HG03457 (cell line): ENCODE measurements at regions not wholly inside any gene's neighbourhood (a gene's known extent, or its start where the extent isn't known, plus 50 kb on each side); places are given as distances from the start of the nearest gene placed in this dataset.

Source experiments
- ATAC-seq: cut with Tn5 transposase; IDR thresholded peaks from one replicate; pipeline ENCODE4 v1.9.1; 2021; ENCODE audit warnings: moderate number of reproducible peaks; ENCODE audit not compliant: unreplicated experiment

DNA sequence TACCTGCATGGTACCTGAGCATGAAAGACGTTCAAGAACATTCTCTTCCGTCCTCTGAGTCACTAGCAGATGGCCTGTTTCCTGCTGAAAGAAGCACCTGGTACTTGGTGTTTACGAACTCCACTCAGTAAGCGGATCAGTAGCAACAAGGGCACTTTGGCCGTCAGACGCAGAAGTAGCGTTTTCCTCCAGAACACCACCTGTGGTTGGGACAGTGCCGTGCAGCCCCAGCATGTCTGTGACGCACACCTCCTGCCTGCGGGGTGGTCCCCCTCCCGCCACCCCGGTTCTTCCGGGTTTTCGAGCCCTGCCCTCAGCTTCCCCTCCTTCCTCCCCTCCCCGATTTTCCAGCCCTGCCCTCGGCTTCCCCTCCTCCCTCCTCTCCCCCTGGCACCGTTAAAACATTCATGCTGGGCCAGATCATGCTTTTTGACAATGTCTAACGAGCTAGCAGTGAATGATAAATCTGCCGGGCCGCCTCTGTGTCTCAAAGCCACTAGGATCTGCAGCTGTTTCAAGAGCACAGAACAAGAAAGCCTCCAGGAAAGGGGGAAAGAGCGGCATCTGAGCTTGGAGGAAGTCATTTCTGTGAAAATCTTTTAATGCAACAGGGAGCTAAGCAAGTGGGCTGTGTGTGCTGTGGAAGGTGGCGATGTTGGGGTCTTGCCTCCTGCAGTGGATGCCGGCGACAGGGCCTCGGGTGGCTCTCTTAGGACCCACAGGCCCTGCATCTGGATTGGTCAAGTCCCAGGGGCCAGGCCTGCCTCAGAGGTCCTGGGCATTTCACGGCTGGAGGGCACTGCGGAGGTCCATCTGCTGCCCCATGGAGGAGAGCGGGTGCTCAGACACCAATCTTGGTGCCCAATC is 207.9 kb downstream of the ERMARD start:
- no peak for ATAC-seq

DNA sequence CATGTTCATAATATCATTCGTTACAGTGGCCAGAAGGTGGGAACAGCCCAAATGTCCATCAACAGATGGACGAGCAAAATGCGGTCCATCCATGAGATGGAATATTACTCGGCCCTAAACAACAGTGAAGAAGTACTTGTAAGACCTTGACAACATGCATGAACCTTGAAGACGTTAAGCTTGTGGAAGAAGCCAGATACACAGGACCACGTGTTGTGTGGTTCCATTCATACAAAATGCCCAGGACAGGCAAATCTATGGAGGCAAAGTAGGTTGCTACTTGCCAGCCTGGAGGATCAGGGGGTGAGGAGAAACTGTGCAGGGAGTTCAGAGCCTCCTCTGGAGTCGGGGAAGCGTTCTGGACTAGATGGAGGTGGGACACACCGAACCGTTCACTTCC is 207.1 kb downstream of the ERMARD start:
- ATAC-seq: no peak

DNA sequence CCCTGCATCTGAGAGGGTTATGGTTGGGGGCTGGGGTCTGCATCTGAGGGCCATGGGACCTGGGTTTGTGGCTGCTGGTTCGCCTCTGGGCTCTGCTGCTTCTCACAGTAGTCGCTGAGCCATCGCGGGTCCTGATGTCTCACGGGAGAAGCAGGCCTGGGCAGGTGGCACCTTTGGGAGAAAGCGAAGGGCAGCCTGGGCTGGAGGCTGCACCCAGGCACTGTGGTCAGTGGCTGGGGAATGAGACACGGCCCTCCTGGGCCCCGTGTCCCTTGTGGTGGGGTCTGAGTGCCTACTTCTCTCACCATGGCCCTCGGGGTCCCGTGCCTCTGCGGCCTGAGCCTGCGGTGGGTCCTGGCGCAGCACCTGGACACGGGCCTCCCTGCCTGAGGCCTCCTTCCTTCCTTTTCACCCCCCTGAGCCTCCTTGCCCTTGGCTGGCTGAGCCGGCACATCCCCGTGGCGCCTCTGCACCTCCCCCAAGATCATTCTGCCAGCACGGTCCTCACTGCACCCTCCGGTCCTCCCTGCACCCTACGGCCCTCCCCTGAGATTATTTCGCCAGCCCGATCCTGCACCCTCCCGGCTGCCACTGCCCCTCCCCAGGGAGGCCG is 206.0 kb downstream of the ERMARD start:
- no peak for ATAC-seq

DNA sequence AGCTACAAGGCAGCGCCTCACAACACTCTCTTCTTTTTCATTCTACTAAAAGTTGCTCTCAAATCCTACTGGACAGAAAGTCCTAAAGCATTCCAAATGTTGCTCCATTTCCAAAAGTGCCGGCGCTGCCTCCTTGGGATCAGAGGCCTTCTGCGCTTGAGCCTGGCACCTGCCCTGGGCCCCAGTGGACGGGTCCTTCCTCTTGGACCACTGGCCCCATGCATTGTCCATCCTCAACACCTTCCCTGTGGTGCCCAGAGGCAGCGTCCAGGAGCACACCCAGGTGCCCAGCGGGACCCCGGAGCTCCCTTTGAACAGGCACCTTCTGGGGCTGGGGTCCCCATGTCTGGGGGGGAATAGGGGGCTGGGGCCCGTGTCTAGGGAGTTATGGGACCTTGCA is 205.2 kb downstream of the ERMARD start:
- ATAC-seq: no peak

DNA sequence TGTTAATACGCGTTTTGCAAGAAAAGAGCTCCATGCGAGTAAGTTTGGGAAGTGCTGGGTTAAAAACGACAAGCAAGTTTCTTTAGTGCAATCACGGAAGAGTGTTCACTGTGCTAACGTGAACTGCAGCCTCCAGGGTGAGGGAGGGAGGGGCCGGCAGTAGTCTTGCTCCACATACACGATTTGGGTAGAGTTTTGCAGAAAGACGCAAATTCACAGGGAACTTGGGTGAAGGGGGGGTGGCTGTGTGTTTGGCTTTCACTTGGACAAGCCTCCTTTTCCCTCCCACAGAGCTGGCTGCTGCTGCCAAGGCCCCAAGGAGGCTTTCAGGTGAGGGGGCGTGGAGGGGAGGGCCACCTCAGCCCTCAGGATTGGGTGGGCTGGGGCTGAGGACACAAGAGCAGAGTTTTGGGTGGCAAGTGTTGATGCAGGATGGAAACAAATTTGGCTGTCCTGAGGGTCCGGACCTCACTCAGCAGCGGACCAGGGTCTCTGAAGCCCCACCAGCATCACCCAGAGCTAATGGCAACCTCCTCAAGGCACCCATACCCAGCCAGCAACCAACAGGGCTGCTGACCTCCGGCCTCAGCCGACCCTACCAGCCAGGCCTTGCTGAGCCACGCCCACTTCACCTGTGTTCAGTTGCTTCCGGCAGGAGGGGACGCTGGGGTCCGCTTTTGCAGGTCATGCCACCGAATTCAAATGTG is 204.5 kb downstream of the ERMARD start:
- ATAC-seq: no peak

DNA sequence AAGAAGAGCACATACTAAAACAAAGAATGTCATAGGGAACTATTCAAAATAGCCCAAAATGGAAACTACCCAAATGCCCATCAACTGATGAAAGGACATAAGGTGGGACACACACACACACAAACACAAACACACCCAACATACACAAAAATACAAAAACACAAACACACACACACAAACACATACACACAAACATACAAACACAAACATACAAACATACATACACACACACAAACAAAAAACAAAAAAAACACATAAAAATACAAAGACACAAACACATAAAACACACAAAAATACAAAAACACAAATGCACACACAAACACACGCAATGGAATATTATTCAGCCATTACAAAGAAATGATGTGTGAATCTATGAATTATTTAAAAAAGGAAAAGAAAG is 203.6 kb downstream of the ERMARD start:
- no peak for ATAC-seq

DNA sequence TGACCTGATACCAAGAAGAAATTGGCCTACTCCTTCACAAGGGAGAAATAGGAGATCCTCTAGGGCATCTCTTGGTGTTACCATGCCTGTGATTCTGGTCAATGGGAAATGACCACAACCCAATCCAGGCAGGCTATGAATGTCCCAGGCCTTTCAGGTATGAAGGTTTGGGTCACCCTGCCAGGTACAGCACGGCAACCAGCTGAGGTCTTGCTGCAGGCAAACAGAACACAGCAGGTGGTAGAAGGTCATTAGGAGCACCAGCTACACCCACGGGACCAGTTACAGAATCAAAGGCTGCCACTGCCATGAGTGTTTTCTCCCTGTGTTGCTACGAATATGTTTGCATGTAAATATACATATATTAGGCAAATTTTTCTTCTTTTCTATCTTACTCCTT is 202.3 kb downstream of the ERMARD start:
- no peak for ATAC-seq

DNA sequence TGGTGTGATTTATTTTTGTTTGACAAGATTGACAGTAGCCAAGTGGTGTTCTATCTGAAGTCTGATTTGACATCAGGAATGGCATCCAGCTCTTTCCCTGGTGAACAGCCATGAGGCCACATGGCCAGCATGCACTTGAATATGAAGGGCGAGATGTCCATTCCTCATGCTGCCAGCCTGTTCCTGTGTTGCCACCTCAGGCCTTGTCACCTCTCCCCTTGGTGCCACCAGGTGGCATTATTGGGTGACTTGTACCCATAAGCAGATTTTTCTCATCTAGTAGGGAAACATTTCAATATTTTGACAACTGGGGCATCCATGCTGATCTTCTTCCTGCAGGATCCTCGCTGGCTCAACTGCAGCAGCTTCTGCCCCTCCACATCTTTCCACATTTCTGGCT is 199.1 kb downstream of the ERMARD start:
- no peak for ATAC-seq

DNA sequence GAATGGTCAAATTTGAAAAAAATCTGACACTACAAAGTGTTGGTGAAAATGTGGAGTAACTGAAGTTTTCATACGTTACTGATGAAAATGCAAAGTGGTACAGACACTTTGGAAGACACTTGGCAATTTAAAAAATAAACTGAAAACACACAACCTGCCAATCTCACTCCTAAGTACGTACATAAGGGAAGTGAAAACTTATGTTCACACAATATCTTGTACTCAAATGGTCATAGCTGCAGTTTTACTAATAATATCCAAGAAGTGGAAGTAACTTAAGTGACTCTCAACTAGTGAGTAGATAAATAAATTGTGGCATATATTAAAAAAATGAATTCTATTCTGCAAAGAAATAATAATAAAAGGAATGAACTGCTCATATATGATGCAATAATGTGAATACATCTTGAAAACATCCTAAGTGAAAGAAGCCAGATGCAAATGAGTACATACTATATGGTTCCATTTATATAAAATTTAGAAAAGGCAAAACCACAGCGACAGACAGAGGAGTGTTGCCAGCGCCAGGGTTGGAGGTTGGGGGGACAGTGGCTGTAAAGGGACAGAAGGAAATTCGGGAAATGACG is 198.2 kb downstream of the ERMARD start:
- ATAC-seq: no peak

DNA sequence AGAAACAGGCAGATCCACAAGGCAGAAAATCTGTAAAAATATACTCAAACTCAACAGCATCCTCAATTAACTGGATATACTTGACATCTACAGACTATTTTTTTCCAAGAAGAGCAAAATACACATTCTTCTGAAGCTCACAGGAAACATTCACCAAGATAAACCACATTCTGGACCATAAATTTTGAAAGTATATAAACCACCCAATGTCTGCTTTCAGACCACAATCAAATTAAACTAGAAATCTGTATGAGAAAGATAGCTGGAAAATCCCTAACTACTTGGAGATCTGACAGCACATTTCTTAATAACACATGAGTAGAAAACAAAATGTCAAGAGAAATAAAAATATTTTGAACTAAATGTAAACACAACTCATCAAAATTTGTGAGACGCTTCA is 195.5 kb downstream of the ERMARD start:
- no peak for ATAC-seq

DNA sequence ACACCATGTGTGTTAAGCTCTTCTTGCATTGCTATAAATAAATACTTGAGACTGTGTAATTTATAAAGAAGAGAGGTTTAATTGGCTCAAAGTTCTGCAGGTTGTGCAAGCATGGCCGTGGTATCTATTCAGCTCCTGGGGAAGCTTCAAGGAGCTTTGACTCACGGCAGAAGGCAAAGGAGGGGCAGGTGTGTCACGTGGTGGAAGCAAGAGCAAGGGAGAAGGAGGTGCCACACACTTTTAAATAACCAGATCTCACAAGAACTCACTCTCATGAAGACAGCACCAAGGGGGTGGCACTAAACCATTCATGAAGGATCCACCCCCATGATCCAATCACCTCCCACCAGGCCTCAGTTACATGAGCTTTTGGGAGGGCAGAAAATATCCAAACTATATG is 193.7 kb downstream of the ERMARD start:
- no peak for ATAC-seq

DNA sequence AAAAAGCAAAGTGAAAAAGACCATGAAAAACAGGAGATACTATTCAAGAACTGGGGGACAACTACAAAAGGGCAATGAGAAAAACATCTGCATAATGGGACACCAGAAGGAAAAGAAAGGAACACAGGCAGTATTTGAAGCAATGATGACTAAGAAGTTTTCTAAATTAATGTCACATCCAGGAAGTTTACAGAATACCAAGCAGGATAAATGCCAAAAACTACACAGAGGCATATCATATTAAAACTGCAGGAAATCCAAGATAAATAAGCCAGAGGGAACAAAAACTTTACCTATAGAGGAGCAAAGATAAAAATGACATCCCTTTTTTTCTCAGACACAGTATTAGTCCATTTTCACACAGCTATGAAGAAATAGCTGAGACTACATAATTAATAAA is 193.0 kb downstream of the ERMARD start:
- no peak for ATAC-seq

DNA sequence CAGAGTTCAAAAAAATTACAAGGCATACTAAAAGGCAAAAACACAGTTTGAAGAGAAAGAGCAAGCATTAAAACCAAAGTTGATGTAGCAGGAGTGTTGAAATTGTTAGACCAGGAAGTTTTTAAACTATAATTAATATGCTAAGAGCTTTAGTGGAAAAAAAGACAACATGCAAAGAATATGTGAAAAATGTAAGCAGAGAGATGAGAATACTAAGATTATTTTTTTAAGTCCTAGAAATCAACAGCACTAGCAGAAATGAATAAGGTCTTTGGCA is 192.6 kb downstream of the ERMARD start:
- ATAC-seq: no peak

DNA sequence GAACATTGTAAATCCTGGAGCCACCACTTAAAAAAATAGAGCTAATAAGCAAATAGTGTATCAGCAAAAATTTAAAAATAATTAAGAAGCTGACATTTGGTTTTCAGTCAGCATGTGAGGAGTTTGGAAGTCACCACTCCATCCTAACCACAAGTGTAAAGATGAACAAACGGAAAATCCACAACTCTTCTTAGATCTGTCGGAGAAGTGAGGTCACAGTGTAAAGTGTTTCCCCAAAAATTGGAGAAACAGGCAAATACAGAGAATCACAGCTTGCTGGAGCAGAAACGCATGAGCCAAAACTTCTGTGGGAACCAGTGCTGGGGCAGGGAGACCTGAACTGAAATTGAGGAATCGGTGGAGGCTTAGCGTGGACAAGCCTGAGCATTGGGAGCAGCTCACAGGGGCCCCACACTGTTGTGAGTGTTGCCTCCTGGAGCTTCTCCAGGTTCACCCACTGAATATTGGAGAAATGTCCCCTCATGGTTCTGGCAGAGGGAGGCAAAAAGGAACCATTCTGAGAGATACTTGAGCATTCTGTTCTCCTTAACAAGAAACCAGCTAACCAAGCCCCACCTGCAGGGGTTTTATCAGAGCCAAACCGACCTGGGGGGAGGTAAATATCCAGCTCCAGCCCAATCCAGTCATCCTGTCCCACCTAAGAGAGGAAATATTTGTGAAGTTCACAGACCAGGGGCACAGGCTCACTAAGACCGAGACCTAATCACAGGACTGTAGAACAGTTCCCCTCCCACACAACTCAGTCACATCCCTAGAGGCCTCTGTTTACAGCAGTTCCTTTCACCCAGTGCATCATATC is 192.0 kb downstream of the ERMARD start:
- no peak for ATAC-seq

DNA sequence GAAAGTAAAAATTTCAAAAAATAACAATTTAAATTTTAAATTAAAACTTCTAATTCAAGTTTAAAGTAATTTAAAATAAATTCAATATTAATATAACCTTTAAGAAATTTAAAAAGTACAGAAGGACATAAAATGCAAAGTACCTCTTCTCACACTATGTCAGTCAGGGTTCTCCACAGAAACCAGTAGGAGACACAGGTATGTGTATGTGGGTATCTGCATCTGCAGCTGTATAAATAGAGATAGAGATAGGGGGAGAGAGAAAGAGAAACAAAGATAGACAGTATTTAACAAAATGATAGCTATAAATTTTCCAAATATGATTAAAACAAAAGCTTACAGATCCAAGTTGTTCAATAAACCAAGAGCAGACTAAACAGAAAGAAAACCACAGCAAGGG is 190.8 kb downstream of the ERMARD start:
- no peak for ATAC-seq

DNA sequence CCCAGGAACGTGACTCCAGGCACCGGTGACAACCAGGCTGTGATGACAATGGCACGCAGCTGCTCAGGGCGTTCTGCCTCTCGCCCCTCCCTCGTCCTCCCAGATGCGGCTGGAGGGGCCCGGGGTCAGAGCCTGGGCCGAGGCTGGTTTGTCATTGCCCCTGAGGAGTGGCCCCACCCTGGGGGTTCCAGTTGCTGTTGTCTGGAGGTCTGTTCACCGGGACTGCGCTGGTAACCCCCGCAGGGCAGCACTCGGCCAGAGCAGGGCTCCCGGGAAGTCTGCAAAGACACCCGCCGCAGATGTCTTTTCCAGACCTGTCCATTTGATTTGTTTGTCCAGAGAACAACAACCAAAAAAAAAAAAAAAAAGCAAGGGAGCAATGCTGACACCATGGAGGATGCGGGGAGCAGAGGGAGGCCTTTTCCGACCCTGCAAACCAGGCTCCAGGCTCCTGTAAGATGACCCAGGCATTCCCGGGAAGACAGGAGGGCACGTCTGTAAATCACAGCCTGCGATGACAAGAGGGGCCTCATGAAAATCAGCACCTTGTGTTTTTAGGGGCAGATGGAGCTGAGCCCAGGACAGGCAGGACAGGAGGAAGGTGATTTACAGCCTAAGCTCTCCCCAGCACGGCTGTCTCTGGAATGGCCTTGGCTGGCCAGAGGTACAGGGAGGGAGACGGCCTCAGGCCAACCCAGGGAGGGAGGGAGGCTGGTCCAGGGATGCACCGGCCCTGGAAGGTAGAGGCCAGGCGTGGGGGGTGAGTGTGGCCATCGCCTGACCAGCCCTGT is 189.3 kb downstream of the ERMARD start:
- ATAC-seq: no peak

DNA sequence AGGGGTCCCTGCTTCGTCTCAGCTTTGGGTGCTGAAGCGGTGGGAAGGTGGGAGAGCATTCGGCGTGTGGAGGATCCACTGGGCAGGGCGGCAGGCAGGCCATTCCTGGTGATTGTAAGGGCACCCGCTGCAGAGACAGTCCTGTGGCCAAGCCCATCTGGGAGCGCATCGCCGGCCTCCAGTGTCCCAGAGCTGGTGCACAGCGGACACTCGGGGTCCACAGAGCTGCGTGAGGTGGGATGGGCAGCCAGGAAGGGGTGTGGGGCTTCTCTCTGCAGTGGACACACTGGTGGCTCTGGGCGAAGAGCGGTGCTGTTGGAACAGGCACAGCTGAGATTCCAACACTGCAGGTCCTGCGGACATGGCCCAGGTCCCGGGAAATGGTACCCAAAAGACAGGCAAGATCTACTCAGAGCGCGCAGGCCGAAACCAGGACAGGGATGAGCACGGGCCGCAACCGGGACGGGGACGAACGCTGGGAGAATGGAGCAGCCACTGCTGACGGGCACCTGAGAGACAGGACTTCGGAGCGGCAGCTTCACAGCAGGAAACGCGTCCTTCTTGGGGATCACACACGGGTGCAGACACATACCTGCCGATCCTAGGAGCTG is 188.2 kb downstream of the ERMARD start:
- ATAC-seq: no peak

DNA sequence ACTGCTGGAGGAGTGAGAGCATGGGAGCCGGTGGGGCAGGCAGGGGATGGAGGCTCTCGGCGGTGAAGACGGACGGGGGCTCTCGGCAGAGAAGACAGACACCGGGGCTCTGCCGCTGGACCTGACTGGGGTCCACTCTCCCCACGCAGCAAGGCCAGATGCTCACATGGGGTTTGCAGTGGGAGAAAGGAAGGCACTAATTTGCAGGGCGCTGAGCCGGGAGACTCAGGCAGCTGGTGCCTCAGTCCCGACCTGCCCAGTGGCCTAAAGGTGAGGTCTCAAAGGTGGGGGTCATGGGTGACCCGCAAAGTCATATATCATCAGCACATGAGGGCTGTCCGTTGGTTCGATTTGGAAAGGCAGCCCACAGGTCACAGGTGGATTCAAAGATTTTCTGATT is 187.3 kb downstream of the ERMARD start:
- ATAC-seq: no peak

DNA sequence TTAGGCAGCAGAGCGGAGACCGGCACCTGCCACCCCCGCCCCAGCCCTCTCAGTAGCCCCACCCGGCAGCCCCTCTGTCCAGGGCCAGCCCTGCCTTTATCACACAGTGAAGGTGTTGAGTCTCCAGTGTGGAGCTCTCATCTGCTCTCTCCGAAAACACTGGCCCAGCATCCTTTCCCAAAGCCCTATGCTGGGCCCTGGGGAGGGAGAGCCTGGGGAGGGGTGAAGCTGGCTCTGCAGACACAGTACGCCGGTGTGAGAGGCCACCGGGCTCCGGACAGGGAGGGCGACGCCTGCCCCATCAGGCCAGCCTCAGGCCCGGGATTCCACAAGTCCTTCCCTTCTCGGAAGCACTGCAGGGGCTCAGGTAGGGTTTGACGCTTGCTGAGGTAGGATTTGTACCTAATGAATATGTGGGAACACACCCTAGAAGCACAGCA is 186.9 kb downstream of the ERMARD start:
- no peak for ATAC-seq
